ENCODE measurements at regions not wholly inside any gene's neighbourhood (a gene's known extent, or its start where the extent isn't known, plus 50 kb on each side); places are given as distances from the start of the nearest gene placed in this dataset.

- H3K27ac ChIP-seq (ENCODE audit: low read length), result no peak overlapping the region
- no peaks in the 10 kb centered on the region for H3K9me3 ChIP-seq (ENCODE audit: control insufficient read depth, insufficient read depth, low read depth, low read length)
- H3K4me1 ChIP-seq (ENCODE audit: control insufficient read depth, insufficient read depth, low read length), result no peaks in the 10 kb centered on the region
- no peak for ATAC-seq
- H3K36me3 ChIP-seq (ENCODE audit: control insufficient read depth, insufficient read depth, low read length), result no peaks in the 10 kb centered on the region
- POLR2A ChIA-PET, result no interaction called here
- intact Hi-C loops (cut with micrococcal nuclease; ENCODE audit: unreplicated experiment), result no loop called here
- DNase-seq (ENCODE audit: low read depth, low spot score), result no peak
- in situ Hi-C loops (cut with HindIII; ENCODE audit: low pct_unique_long_range_greater_than_20kb, low sequenced_read_pairs), result no loop called here
- H3K4me3 ChIP-seq (ENCODE audit: low read depth in 2 of 2, low read length in 2 of 2), result no peak overlapping the region
- no peaks in the 10 kb centered on the region for H3K27me3 ChIP-seq (ENCODE audit: control insufficient read depth, insufficient read depth, low read length)
- TF ChIP-seq TCF7L2 (IDR thresholded peaks at IDR 0.05; ENCODE audit: low read depth, low read length) (no peak), CTCF (IDR thresholded peaks at IDR 0.05) (no peak), SIN3A (IDR thresholded peaks at IDR 0.05; ENCODE audit: borderline replicate concordance, insufficient read depth, low read depth, low read length) (no peak), REST (IDR thresholded peaks at IDR 0.05; ENCODE audit: insufficient read depth in 1 of 2, low read depth in 2 of 2, low read length in 1 of 2) (no peak), POLR2AphosphoS5 (IDR thresholded peaks at IDR 0.05; ENCODE audit: low read depth, low read length) (no peak)
- CTCF ChIA-PET, result no interaction called here
- no TSS peak for BruUV-seq (replicated peaks)
Observed at GRCh38 chr1:81513796-81514354, 286.9 kb upstream of the ADGRL2 start.

- ChIA-PET POLR2A (no interaction called here), CTCF (no interaction called here)
- TF ChIP-seq TCF7L2 (IDR thresholded peaks at IDR 0.05; ENCODE audit: low read depth, low read length), result no peak
- TF ChIP-seq POLR2AphosphoS5 (IDR thresholded peaks at IDR 0.05; ENCODE audit: low read depth, low read length), result no peak
- TF ChIP-seq SIN3A (IDR thresholded peaks at IDR 0.05; ENCODE audit: borderline replicate concordance, insufficient read depth, low read depth, low read length), result no peak
- TF ChIP-seq REST (IDR thresholded peaks at IDR 0.05; ENCODE audit: insufficient read depth in 1 of 2, low read depth in 2 of 2, low read length in 1 of 2), result no peak
- no peak for TF ChIP-seq CTCF (IDR thresholded peaks at IDR 0.05)
- no peak overlapping the region for H3K4me3 ChIP-seq (ENCODE audit: low read depth in 2 of 2, low read length in 2 of 2)
- no peaks in the 10 kb centered on the region for H3K4me1 ChIP-seq (ENCODE audit: control insufficient read depth, insufficient read depth, low read length)
- intact Hi-C loops (cut with micrococcal nuclease; ENCODE audit: unreplicated experiment) (no loop called here), in situ Hi-C loops (cut with HindIII; ENCODE audit: low pct_unique_long_range_greater_than_20kb, low sequenced_read_pairs) (no loop called here)
- no peaks in the 10 kb centered on the region for H3K9me3 ChIP-seq (ENCODE audit: control insufficient read depth, insufficient read depth, low read depth, low read length)
- no peaks in the 10 kb centered on the region for H3K27me3 ChIP-seq (ENCODE audit: control insufficient read depth, insufficient read depth, low read length)
- DNase-seq (ENCODE audit: low read depth, low spot score) (no peak), ATAC-seq (no peak)
- H3K36me3 ChIP-seq (ENCODE audit: control insufficient read depth, insufficient read depth, low read length), result no peaks in the 10 kb centered on the region
- H3K27ac ChIP-seq (ENCODE audit: low read length), result no peak overlapping the region
- no TSS peak for BruUV-seq (replicated peaks)
Observed at GRCh38 chr1:81512252-81513003, 288.3 kb upstream of the ADGRL2 start.

Data from Panc1 (cell line).